HEK293 (cell line): ENCODE measurements at regions not wholly inside any gene's neighbourhood (a gene's known extent, or its start where the extent isn't known, plus 50 kb on each side); places are given as distances from the start of the nearest gene placed in this dataset.

ENCODE experiments used
- CTCF ChIA-PET: fragments of 350-600 bp; formaldehyde crosslinking; extraction: SDS; loops from one replicate; lab custom pipeline; 2021; ENCODE audit warnings: antibody characterized with exemption; lab: Yijun Ruan, JAX
- POLR2A ChIA-PET: fragments of 300-600 bp; formaldehyde crosslinking; extraction: SDS; loops from one replicate; lab custom pipeline; 2020; ENCODE audit warnings: antibody characterized with exemption, inconsistent platforms; lab: Yijun Ruan, JAX
- H3K27ac ChIP-seq: fragments of 200-500 bp; sonication (Bioruptor generic); 2 replicates; pipeline ENCODE4 v1.5.1; 2014; ENCODE audit warnings: low read depth, low read length, control low read depth, inconsistent platforms; ENCODE audit errors: extremely low read depth
- H3K36me3 ChIP-seq, 2 experiments: fragments of 200-500 bp in 1 of 2; sonication (Bioruptor generic) in 1 of 2; 1 replicate in 1 of 2; 2 replicates in 1 of 2; pipeline ENCODE4 v1.5.1; 2014 to 2017; ENCODE audit warnings: inconsistent platforms in 2 of 2, low read length in 2 of 2; ENCODE audit not compliant: control insufficient read depth in 2 of 2, insufficient read depth in 1 of 2
- H3K4me1 ChIP-seq: fragments of 200-500 bp; sonication (Bioruptor generic); 2 replicates; pipeline ENCODE4 v1.5.1; 2014; ENCODE audit warnings: mild to moderate bottlenecking, low read length, inconsistent platforms; ENCODE audit not compliant: control insufficient read depth, insufficient read depth
- H3K4me3 ChIP-seq: 2 replicates; pipeline ENCODE4 v1.5.1; 2011; ENCODE audit warnings: low read depth, mild to moderate bottlenecking, control low read depth, low read length, moderate library complexity
- H3K9me3 ChIP-seq: fragments of 200-500 bp; sonication (Bioruptor generic); 2 replicates; pipeline ENCODE4 v1.5.1; 2014; ENCODE audit warnings: low read depth, low read length, inconsistent platforms; ENCODE audit not compliant: control insufficient read depth, insufficient read depth
- GLI2 ChIP-seq: fragments of 450-650 bp; formaldehyde crosslinking; IDR thresholded peaks from 2 replicates; pipeline ENCODE4; 2017; ENCODE audit warnings: missing biosample characterization, missing genetic modification characterization, low read depth, borderline replicate concordance
- GLI4 ChIP-seq: fragments of 450-650 bp; formaldehyde crosslinking; IDR thresholded peaks from 2 replicates; pipeline ENCODE4 v1.5.1; 2016; ENCODE audit warnings: missing biosample characterization, missing genetic modification characterization
- HOXD13 ChIP-seq: sonication (generic); formaldehyde crosslinking; IDR thresholded peaks from 2 replicates; pipeline ENCODE4 v1.8.0; 2022; ENCODE audit warnings: missing genetic modification reagents, borderline replicate concordance
- INSM2 ChIP-seq: fragments of 450-650 bp; formaldehyde crosslinking; IDR thresholded peaks from 2 replicates; pipeline ENCODE4 v1.5.1; 2016; ENCODE audit warnings: missing biosample characterization, missing genetic modification characterization
- KLF16 ChIP-seq: fragments of 450-650 bp; formaldehyde crosslinking; IDR thresholded peaks from 2 replicates; pipeline ENCODE4 v1.5.1; 2017; ENCODE audit warnings: missing biosample characterization, missing genetic modification characterization
- REPIN1 ChIP-seq: fragments of 450-650 bp; formaldehyde crosslinking; IDR thresholded peaks from 2 replicates; pipeline ENCODE4 v1.5.1; 2017; ENCODE audit warnings: missing biosample characterization, missing genetic modification characterization, low read depth
- SALL2 ChIP-seq: fragments of 450-650 bp; formaldehyde crosslinking; IDR thresholded peaks from 2 replicates; pipeline ENCODE4 v1.5.0; 2017; ENCODE audit warnings: missing biosample characterization, mild to moderate bottlenecking, missing genetic modification characterization, borderline replicate concordance
- ZBTB1 ChIP-seq: fragments of 450-650 bp; formaldehyde crosslinking; IDR thresholded peaks from 2 replicates; pipeline ENCODE4 v1.5.1; 2016; ENCODE audit warnings: missing biosample characterization, missing genetic modification characterization
- ZBTB11 ChIP-seq: fragments of 450-650 bp; formaldehyde crosslinking; conservative IDR thresholded peaks from 2 replicates; pipeline ENCODE4 v1.5.1; 2016; ENCODE audit warnings: low read depth, missing biosample characterization, missing genetic modification characterization
- ZNF140 ChIP-seq: fragments of 450-650 bp; formaldehyde crosslinking; IDR thresholded peaks from 2 replicates; pipeline ENCODE4 v1.5.1; 2016; ENCODE audit warnings: missing biosample characterization, missing genetic modification characterization
- ZNF155 ChIP-seq: fragments of 450-650 bp; formaldehyde crosslinking; IDR thresholded peaks from 2 replicates; pipeline ENCODE4 v1.5.1; 2016; ENCODE audit warnings: missing biosample characterization, missing genetic modification characterization
- ZNF214 ChIP-seq: fragments of 450-650 bp; formaldehyde crosslinking; IDR thresholded peaks from 2 replicates; pipeline ENCODE4 v1.5.1; 2017; ENCODE audit warnings: missing biosample characterization, mild to moderate bottlenecking, missing genetic modification characterization, borderline replicate concordance
- ZNF398 ChIP-seq: fragments of 450-650 bp; formaldehyde crosslinking; IDR thresholded peaks from 2 replicates; pipeline ENCODE4 v1.5.1; 2017; ENCODE audit warnings: missing biosample characterization, missing genetic modification characterization
- ZNF423 ChIP-seq: fragments of 450-650 bp; formaldehyde crosslinking; IDR thresholded peaks from 2 replicates; pipeline ENCODE4 v1.5.1; 2016; ENCODE audit warnings: missing biosample characterization, missing genetic modification characterization
- ZNF510 ChIP-seq: fragments of 450-650 bp; formaldehyde crosslinking; IDR thresholded peaks from 2 replicates; pipeline ENCODE4 v1.5.1; 2018; ENCODE audit warnings: mild to moderate bottlenecking, missing genetic modification characterization, missing biosample characterization; ENCODE audit not compliant: insufficient replicate concordance
- ZNF529 ChIP-seq: fragments of 450-650 bp; formaldehyde crosslinking; IDR thresholded peaks from 2 replicates; pipeline ENCODE4 v1.5.1; 2017; ENCODE audit warnings: missing genetic modification characterization, missing biosample characterization; ENCODE audit not compliant: insufficient replicate concordance
- ZNF610 ChIP-seq: fragments of 450-650 bp; formaldehyde crosslinking; IDR thresholded peaks from 2 replicates; pipeline ENCODE4 v1.5.1; 2016; ENCODE audit warnings: missing biosample characterization, missing genetic modification characterization, borderline replicate concordance
- ZNF654 ChIP-seq: fragments of 450-650 bp; formaldehyde crosslinking; IDR thresholded peaks from 2 replicates; pipeline ENCODE4 v1.5.1; 2016; ENCODE audit warnings: low read depth, missing biosample characterization, missing genetic modification characterization
- ZNF76 ChIP-seq: fragments of 450-650 bp; formaldehyde crosslinking; IDR thresholded peaks from 2 replicates; pipeline ENCODE4; 2016; ENCODE audit warnings: low read depth, missing biosample characterization, missing genetic modification characterization, borderline replicate concordance
- ZNF768 ChIP-seq: fragments of 450-650 bp; formaldehyde crosslinking; IDR thresholded peaks from 2 replicates; pipeline ENCODE4 v1.5.1; 2018; ENCODE audit warnings: missing biosample characterization, mild to moderate bottlenecking, missing genetic modification characterization
- ZNF837 ChIP-seq: fragments of 450-650 bp; formaldehyde crosslinking; IDR thresholded peaks from 2 replicates; pipeline ENCODE4 v1.5.1; 2016; ENCODE audit warnings: missing biosample characterization, missing genetic modification characterization
- TF ChIP-seq, protein P1 (sequence below): fragments of 450-650 bp; formaldehyde crosslinking; IDR thresholded peaks from 2 replicates; pipeline ENCODE4 v1.5.1; 2016; ENCODE audit warnings: missing biosample characterization, missing genetic modification characterization
- TF ChIP-seq, protein P2 (sequence below): fragments of 450-650 bp; formaldehyde crosslinking; IDR thresholded peaks from 2 replicates; pipeline ENCODE4 v1.5.1; 2016; ENCODE audit warnings: missing biosample characterization, missing genetic modification characterization

GRCh38 chr1:73727036-73727435, 470.9 kb downstream of the LRRIQ3 start (continued):
- TF ChIP-seq ZNF398 (tag by site-specific recombination), result no peak
- TF ChIP-seq ZNF510 (tag by site-specific recombination), result no peak
- no peak for TF ChIP-seq KLF16
- no peak for TF ChIP-seq ZBTB1 (tag by site-specific recombination)
- no peak for TF ChIP-seq ZNF76 (tag by site-specific recombination)
- TF ChIP-seq ZNF837 (tag by site-specific recombination), result no peak
- no peak for TF ChIP-seq INSM2
- TF ChIP-seq SALL2 (tag by site-specific recombination), result no peak

DNA sequence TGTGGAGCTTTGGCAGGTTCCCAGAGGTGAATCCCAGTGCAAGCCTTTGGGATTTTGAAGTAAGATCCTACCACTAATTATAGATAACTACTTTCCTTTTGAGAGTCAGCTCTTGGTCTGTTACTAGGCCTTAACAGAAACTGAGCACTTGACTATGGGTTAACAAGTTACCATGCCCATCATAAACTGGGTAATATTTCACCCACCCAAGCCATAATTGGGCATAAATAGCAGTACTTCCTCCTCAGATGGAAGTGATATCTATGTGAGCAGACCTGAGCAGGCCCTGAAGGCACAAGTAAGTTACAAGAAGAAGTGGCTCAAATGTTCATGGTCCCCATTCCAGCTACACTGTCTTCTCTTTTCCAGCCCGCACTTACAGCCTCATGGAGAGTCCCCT, 475.9 kb downstream of the LRRIQ3 start:
- Histone ChIP-seq H3K4me1 (no peaks in the 10 kb centered on the region), H3K27ac (no peak overlapping the region), H3K9me3 (no peaks in the 10 kb centered on the region), H3K36me3 (no peaks in the 10 kb centered on the region)
- ChIA-PET CTCF (no interaction called here), POLR2A (no interaction called here)
- no peak for TF ChIP-seq GLI2 (tag by site-specific recombination)
- TF ChIP-seq, all 188 proteins: peak for 0
- no peak overlapping the region for H3K4me3 ChIP-seq

DNA sequence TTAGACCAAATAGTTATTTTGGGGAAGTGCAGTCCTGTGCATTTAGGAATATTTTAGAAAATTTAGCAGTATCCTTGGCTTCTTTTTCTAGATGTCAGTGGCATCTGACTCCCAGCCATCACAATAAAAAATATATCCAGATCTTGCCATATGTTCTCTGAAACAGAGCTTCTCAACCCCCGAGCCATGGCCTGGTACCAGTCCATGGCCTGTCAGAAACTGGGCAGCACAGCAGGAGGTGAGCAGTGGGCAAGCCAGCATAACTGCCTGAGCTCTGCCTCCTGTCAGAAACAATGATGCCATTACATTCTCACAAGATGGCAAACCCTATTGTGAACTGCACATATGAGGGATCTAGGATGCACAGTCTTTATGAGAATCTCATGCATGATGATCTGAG, 480.0 kb downstream of the LRRIQ3 start:
- H3K4me1 ChIP-seq, result no peaks in the 10 kb centered on the region
- no peaks in the 10 kb centered on the region for H3K9me3 ChIP-seq
- ChIA-PET POLR2A (no interaction called here), CTCF (no interaction called here)
- no peak overlapping the region for H3K27ac ChIP-seq
- no peak overlapping the region for H3K4me3 ChIP-seq
- TF ChIP-seq ZNF610 (no peak), ZNF214 (no peak), GLI4 (tag by site-specific recombination) (no peak), ZNF529 (tag by site-specific recombination) (no peak), ZNF423 (tag by site-specific recombination) (no peak), ZBTB11 (tag by site-specific recombination) (no peak), HOXD13 (CRISPR knock-in tag) (no peak), ZNF140 (tag by site-specific recombination) (no peak), ZNF155 (tag by site-specific recombination) (no peak), ZNF654 (tag by site-specific recombination) (no peak), ZNF768 (tag by site-specific recombination) (no peak), REPIN1 (no peak)
- TF ChIP-seq, protein P1, sequence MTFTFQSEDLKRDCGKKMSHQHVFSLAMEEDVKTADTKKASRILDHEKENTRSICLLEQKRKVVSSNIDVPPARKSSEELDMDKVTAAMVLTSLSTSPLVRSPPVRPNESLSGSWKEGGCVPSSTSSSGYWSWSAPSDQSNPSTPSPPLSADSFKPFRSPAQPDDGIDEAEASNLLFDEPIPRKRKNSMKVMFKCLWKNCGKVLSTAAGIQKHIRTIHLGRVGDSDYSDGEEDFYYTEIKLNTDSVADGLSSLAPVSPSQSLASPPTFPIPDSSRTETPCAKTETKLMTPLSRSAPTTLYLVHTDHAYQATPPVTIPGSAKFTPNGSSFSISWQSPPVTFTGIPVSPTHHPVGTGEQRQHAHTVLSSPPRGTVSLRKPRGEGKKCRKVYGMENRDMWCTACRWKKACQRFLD, result no peak
- TF ChIP-seq, protein P2, sequence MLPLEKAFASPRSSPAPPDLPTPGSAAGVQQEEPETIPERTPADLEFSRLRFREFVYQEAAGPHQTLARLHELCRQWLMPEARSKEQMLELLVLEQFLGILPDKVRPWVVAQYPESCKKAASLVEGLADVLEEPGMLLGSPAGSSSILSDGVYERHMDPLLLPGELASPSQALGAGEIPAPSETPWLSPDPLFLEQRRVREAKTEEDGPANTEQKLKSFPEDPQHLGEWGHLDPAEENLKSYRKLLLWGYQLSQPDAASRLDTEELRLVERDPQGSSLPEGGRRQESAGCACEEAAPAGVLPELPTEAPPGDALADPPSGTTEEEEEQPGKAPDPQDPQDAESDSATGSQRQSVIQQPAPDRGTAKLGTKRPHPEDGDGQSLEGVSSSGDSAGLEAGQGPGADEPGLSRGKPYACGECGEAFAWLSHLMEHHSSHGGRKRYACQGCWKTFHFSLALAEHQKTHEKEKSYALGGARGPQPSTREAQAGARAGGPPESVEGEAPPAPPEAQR (tag by site-specific recombination), result no peak
- H3K36me3 ChIP-seq, result no peaks in the 10 kb centered on the region
